ENCODE measurements at regions not wholly inside any gene's neighbourhood (a gene's known extent, or its start where the extent isn't known, plus 50 kb on each side); places are given as distances from the start of the nearest gene placed in this dataset.

DNA sequence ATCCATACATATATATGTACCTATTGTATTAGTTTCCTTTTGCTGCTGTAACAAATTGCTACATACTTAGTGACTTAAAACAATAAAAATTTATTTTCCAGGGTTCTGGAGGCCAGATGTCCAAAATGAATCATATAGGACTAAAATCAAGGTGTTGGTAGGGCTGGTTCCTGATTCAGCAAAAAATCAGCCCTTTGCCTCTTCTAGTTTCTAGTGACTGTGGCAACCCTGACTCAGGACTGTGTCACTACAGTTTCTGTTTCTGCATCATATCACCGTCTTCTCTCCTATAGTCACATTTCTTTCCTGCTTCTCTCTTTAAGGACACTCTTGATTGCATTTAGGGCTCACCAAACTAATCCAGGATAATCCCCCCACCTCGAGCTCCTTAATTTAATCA, 386.3 kb upstream of the TBX3 start:
- no peak for TF ChIP-seq CTCF (IDR thresholded peaks at IDR 0.05; ENCODE audit: low read depth, low read length)
- H3K4me3 ChIP-seq (replicated peaks in 1 of 2; ENCODE audit: low read depth in 2 of 2, low read length in 2 of 2) = no peak overlapping the region
- DNase-seq (ENCODE audit: low read depth in 2 of 2) = peak in 1 of 2 donors; percentile 48

DNA sequence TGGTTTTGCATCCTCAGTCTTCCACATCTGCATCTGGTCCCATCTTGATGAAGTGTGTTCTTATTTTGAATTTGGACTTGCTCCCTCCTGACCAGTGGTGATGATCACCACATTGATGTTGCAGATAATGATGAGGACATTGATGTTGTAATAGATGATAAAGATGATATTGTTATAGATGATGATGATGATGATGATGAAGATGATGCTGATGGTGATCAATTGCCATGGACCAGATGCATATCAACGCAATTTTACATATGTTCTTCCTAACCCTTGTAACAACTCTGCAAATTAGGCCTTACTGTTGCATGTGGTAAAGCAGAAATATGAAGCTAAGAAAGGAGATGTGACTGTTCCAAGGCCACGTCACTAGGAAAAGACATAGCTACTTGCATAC, 380.3 kb upstream of the TBX3 start:
- no peak for TF ChIP-seq CTCF (IDR thresholded peaks at IDR 0.05; ENCODE audit: low read depth, low read length)
- no peak for DNase-seq (ENCODE audit: low read depth in 2 of 2)
- H3K4me3 ChIP-seq (replicated peaks in 1 of 2; ENCODE audit: low read depth in 2 of 2, low read length in 2 of 2) = no peak overlapping the region

GRCh38 chr12:115062741-115063140, 378.8 kb upstream of the TBX3 start:
- no peak overlapping the region for H3K4me3 ChIP-seq (replicated peaks in 1 of 2; ENCODE audit: low read depth in 2 of 2, low read length in 2 of 2)
- DNase-seq (ENCODE audit: low read depth in 2 of 2) = no peak
- TF ChIP-seq CTCF (IDR thresholded peaks at IDR 0.05; ENCODE audit: low read depth, low read length) = no peak

DNA sequence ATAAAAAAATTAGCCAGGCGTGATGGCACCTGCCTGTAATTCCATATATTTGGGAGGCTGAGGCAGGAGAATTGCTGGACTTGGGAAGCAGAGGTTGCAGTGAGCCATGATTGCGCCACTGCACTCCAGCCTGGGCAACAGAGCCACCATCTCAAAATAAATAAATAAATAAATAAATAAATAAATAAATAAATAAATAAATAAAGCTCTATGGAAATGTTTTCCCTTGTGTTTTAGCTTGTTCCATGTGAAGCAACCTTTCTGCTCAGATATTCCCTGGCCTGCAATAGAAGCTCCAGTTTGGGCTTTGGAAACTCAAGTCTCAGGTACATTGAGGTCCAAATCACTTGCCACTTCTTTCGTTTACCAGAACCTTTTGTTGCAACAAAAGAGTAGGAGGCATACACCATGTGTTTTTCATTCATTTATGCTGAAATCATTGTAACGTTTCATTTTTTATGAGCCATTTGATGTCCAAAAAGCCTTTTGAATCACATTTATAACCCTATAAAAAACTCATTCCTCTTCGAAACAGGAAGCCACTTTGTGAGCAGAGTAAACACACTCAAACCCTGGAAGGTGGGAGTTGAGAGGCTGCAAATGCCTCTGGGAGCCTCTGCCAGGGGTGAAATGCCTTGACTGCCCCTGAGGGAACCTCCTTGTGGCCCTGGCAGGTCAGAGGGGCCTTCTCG, 376.6 kb upstream of the TBX3 start:
- no peak for DNase-seq (ENCODE audit: low read depth in 2 of 2)
- TF ChIP-seq CTCF (IDR thresholded peaks at IDR 0.05; ENCODE audit: low read depth, low read length) = no peak
- no peak overlapping the region for H3K4me3 ChIP-seq (replicated peaks in 1 of 2; ENCODE audit: low read depth in 2 of 2, low read length in 2 of 2)

DNA sequence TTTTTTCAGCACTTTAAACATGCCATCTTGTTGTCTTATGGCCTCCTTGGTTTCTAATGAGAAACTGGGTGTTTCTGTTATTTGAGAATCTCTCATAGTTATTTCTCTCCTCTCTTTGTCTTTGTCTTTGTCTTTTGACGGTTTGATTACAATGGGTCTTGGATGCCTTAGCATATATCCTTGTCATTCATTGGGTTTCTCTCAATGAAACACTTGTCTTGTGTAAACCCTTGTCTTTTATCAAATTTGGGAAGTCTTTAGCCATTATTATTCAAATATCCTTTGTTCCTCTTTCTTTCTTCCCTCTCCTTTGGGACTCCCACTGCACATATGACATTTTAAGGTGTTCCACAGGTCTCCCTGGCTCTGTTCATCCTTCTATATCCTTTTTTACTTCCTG, 373.5 kb upstream of the TBX3 start:
- no peak overlapping the region for H3K4me3 ChIP-seq (replicated peaks in 1 of 2; ENCODE audit: low read depth in 2 of 2, low read length in 2 of 2)
- no peak for TF ChIP-seq CTCF (IDR thresholded peaks at IDR 0.05; ENCODE audit: low read depth, low read length)
- no peak for DNase-seq (ENCODE audit: low read depth in 2 of 2)

DNA sequence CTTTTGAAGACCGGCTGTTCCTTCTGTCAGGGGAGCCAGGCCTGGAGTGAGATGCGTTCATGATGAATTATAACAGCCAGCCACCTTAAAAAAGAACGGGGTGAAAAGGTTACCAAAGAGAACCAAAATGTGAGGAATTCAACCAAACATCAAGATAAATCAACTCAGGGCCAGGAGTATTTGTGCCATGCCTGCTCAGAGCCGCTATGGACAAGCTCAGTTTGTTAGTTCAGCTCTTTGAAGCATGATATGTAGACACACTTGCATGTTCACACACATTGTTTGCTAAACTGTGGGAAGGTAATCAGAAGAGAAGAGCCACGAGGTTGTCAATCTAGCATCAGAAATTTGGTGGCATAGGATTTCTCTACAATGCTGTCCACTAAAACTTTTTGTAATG, 367.4 kb upstream of the TBX3 start:
- no peak overlapping the region for H3K4me3 ChIP-seq (replicated peaks in 1 of 2; ENCODE audit: low read depth in 2 of 2, low read length in 2 of 2)
- DNase-seq (ENCODE audit: low read depth in 2 of 2) = no peak
- no peak for TF ChIP-seq CTCF (IDR thresholded peaks at IDR 0.05; ENCODE audit: low read depth, low read length)

GRCh38 chr12:115049614-115050013, 365.6 kb upstream of the TBX3 start:
- peak; percentile 12 to 34 for DNase-seq (ENCODE audit: low read depth in 2 of 2)
- no peak overlapping the region for H3K4me3 ChIP-seq (replicated peaks in 1 of 2; ENCODE audit: low read depth in 2 of 2, low read length in 2 of 2)
- no peak for TF ChIP-seq CTCF (IDR thresholded peaks at IDR 0.05; ENCODE audit: low read depth, low read length)
